ENCODE measurements at regions not wholly inside any gene's neighbourhood (a gene's known extent, or its start where the extent isn't known, plus 50 kb on each side); places are given as distances from the start of the nearest gene placed in this dataset.

GRCh38 chr11:33631749-33632091, 68.9 kb downstream of the C11orf91 start:
- ChIA-PET CTCF (ENCODE audit: unreplicated experiment) (no interaction called here), POLR2A (no interaction called here)
- Histone ChIP-seq H3K36me3 (ENCODE audit: insufficient read depth, low read length) (peaks cover 36% of the 10 kb centered on the region), H3K27ac (ENCODE audit: low read depth, low read length, poor library complexity, severe bottlenecking) (no peak overlapping the region), H3K9me2 (ENCODE audit: insufficient read depth, low read length) (no peaks in the 10 kb centered on the region), H3K4me3 (ENCODE audit: low read depth, low read length, poor library complexity, severe bottlenecking) (no peak overlapping the region), H3K4me1 (ENCODE audit: insufficient read depth, low read length, poor library complexity, severe bottlenecking) (no peaks in the 10 kb centered on the region), H4K20me1 (ENCODE audit: insufficient read depth, low read length) (no peaks in the 10 kb centered on the region), H3K4me2 (ENCODE audit: low read length) (no peak overlapping the region), H3K79me2 (ENCODE audit: insufficient read depth, low read depth, low read length) (no peaks in the 10 kb centered on the region), H2AFZ (ENCODE audit: low read length) (no peak overlapping the region), H3K9me3 (ENCODE audit: low read length) (no peaks in the 10 kb centered on the region)
- intact Hi-C loops (cut with micrococcal nuclease; ENCODE audit: unreplicated experiment), result no loop called here
- DNase-seq (ENCODE audit: low spot score), result no peak
- TF ChIP-seq CTCF (conservative IDR thresholded peaks at IDR 0.05; ENCODE audit: low read length) (no peak), EZH2phosphoT487 (IDR thresholded peaks at IDR 0.05; ENCODE audit: borderline replicate concordance, low read depth, low read length) (no peak)
- BruUV-seq (replicated peaks), result no TSS peak

GRCh38 chr11:33630936-33631748, 69.5 kb downstream of the C11orf91 start:
- Histone ChIP-seq H3K79me2 (ENCODE audit: insufficient read depth, low read depth, low read length) (no peaks in the 10 kb centered on the region), H3K36me3 (ENCODE audit: insufficient read depth, low read length) (peaks cover 31% of the 10 kb centered on the region), H3K4me1 (ENCODE audit: insufficient read depth, low read length, poor library complexity, severe bottlenecking) (no peaks in the 10 kb centered on the region), H3K9me2 (ENCODE audit: insufficient read depth, low read length) (no peaks in the 10 kb centered on the region), H3K4me3 (ENCODE audit: low read depth, low read length, poor library complexity, severe bottlenecking) (no peak overlapping the region), H3K4me2 (ENCODE audit: low read length) (no peak overlapping the region), H3K27ac (ENCODE audit: low read depth, low read length, poor library complexity, severe bottlenecking) (no peak overlapping the region), H4K20me1 (ENCODE audit: insufficient read depth, low read length) (no peaks in the 10 kb centered on the region), H3K9me3 (ENCODE audit: low read length) (no peaks in the 10 kb centered on the region), H2AFZ (ENCODE audit: low read length) (no peak overlapping the region)
- POLR2A ChIA-PET, result interaction anchor here (0.6 kb wide), 1 partner anchor 16 kb away, joined by 3 read pairs; no protein-coding TSS in a partner anchor
- TF ChIP-seq CTCF (conservative IDR thresholded peaks at IDR 0.05; ENCODE audit: low read length) (no peak), EZH2phosphoT487 (IDR thresholded peaks at IDR 0.05; ENCODE audit: borderline replicate concordance, low read depth, low read length) (no peak)
- CTCF ChIA-PET (ENCODE audit: unreplicated experiment), result no interaction called here
- no TSS peak for BruUV-seq (replicated peaks)
- DNase-seq (ENCODE audit: low spot score), result no peak
- intact Hi-C loops (cut with micrococcal nuclease; ENCODE audit: unreplicated experiment), result no loop called here

- Histone ChIP-seq H3K9me2 (ENCODE audit: insufficient read depth, low read length) (no peaks in the 10 kb centered on the region), H2AFZ (ENCODE audit: low read length) (no peak overlapping the region), H3K9me3 (ENCODE audit: low read length) (no peaks in the 10 kb centered on the region), H3K4me1 (ENCODE audit: insufficient read depth, low read length, poor library complexity, severe bottlenecking) (peaks cover 12% of the 10 kb centered on the region), H4K20me1 (ENCODE audit: insufficient read depth, low read length) (no peaks in the 10 kb centered on the region), H3K4me2 (ENCODE audit: low read length) (no peak overlapping the region), H3K79me2 (ENCODE audit: insufficient read depth, low read depth, low read length) (no peaks in the 10 kb centered on the region), H3K27ac (ENCODE audit: low read depth, low read length, poor library complexity, severe bottlenecking) (no peak overlapping the region), H3K4me3 (ENCODE audit: low read depth, low read length, poor library complexity, severe bottlenecking) (no peak overlapping the region), H3K36me3 (ENCODE audit: insufficient read depth, low read length) (peaks cover 40% of the 10 kb centered on the region)
- intact Hi-C loops (cut with micrococcal nuclease; ENCODE audit: unreplicated experiment), result no loop called here
- no peak for TF ChIP-seq EZH2phosphoT487 (IDR thresholded peaks at IDR 0.05; ENCODE audit: borderline replicate concordance, low read depth, low read length)
- no peak for TF ChIP-seq CTCF (conservative IDR thresholded peaks at IDR 0.05; ENCODE audit: low read length)
- ChIA-PET POLR2A (interaction anchor here (0.7 kb wide), 1 partner anchor 100 kb away, joined by 3 read pairs; no protein-coding TSS in a partner anchor), CTCF (ENCODE audit: unreplicated experiment) (no interaction called here)
- BruUV-seq (replicated peaks), result no TSS peak
- DNase-seq (ENCODE audit: low spot score), result no peak
Measured at GRCh38 chr11:33624083-33624482, 76.5 kb downstream of the C11orf91 start.

Data from OCI-LY7 (cell line).